ENCODE measurements at regions not wholly inside any gene's neighbourhood (a gene's known extent, or its start where the extent isn't known, plus 50 kb on each side); places are given as distances from the start of the nearest gene placed in this dataset.

DNA sequence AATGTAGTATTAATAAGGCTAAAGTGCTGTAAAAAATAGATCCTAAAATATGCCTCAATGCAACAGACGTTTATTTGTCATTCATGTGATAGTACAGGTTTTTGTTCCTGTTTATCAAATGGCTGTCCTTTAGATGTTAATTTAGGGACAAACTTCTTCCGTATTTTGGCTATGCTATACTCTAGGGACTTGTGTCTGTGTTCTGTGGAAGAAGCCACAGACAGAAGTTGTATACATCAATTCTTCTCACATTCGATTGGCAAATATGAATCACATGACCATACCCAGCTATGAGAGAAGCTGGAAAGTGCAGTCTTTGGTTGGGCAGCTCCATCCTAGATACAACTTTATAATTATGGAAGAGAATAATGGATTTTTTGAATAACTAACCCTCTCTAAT lies 232.7 kb upstream of the SNX7 start:
- Histone ChIP-seq H3K27ac (ENCODE audit: low read depth, low read length, severe bottlenecking) (no peak overlapping the region), H3K4me3 (ENCODE audit: extremely low read depth, insufficient read depth, low read length, poor library complexity, severe bottlenecking) (no peak overlapping the region), H3K36me3 (ENCODE audit: control insufficient read depth, insufficient read depth, low read length) (no peaks in the 10 kb centered on the region), H3K4me1 (ENCODE audit: control insufficient read depth, insufficient read depth, low read length, poor library complexity, severe bottlenecking) (no peaks in the 10 kb centered on the region), H3K9me3 (ENCODE audit: control insufficient read depth, low read length) (no peaks in the 10 kb centered on the region)
- WGBS, 2 experiments (ENCODE audit: insufficient coverage in 2 of 2), result no CpG with 5 or more reads among the region's 3 CpGs

DNA sequence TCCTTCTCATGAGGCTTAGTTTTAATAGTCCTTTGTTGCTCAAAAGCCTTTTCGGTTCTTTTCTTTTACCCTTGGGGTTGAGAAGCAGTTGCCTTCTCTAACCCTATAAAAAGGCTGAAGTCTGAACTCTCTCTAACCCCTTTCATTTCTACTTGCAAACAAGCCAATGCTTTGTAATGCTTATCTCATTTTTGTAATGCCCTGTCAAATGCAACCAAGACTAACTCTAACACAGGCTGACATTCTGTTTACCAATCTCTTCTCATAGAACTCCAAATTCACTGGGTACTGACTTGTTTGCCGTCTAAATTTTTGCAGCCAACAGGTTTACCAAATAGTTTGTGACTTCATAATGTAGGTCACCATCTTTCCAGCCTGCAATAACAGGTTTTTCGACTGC lies 233.9 kb upstream of the SNX7 start:
- Histone ChIP-seq H3K4me1 (ENCODE audit: control insufficient read depth, insufficient read depth, low read length, poor library complexity, severe bottlenecking) (no peaks in the 10 kb centered on the region), H3K36me3 (ENCODE audit: control insufficient read depth, insufficient read depth, low read length) (no peaks in the 10 kb centered on the region), H3K9me3 (ENCODE audit: control insufficient read depth, low read length) (no peaks in the 10 kb centered on the region), H3K4me3 (ENCODE audit: extremely low read depth, insufficient read depth, low read length, poor library complexity, severe bottlenecking) (no peak overlapping the region), H3K27ac (ENCODE audit: low read depth, low read length, severe bottlenecking) (no peak overlapping the region)
- 60 to 80% methylated on average over 1 to 3 of the region's 3 CpGs for WGBS, 2 experiments (ENCODE audit: insufficient coverage in 2 of 2)

DNA sequence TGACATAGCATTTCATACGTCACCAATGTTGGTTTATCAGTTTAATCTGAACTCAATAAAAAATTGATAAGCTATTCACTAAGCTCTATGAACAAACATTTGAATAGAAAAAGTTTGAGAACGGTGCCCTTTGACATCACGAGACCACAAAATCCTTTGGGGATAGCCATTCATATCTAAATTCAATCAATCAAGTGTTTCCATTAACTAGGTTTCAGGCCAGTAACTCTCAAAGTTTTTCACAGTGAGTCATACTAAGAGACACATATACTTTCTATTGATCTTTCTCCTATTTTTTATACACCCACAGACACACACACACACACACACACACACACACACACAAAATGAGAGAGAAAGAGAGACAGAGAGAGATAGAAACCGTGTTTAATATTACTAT lies 235.4 kb upstream of the SNX7 start:
- H3K4me1 ChIP-seq (ENCODE audit: control insufficient read depth, insufficient read depth, low read length, poor library complexity, severe bottlenecking), result no peaks in the 10 kb centered on the region
- H3K4me3 ChIP-seq (ENCODE audit: extremely low read depth, insufficient read depth, low read length, poor library complexity, severe bottlenecking), result no peak overlapping the region
- H3K27ac ChIP-seq (ENCODE audit: low read depth, low read length, severe bottlenecking), result no peak overlapping the region
- H3K9me3 ChIP-seq (ENCODE audit: control insufficient read depth, low read length), result no peaks in the 10 kb centered on the region
- 88 to 90% methylated on average over 2 of the region's 4 CpGs for WGBS, 2 experiments (ENCODE audit: insufficient coverage in 2 of 2)
- no peaks in the 10 kb centered on the region for H3K36me3 ChIP-seq (ENCODE audit: control insufficient read depth, insufficient read depth, low read length)

DNA sequence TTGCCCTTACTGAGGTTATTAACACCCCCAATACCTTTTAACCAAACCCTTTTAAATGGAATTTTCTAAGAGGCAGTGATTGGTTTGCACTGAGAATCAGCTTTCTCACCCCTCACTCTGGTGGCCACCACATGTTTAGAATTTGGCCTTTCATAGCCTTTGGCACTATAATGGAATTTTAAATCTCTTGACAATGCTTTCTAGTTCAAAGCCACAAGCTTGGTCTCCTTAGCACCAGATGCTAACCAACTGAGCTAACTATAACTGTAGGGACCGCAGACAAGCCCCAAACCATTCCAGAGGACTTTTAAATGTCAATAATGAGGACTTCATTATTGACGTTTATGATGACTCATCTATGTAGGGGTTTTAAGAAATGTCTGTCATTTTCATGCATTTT lies 238.7 kb upstream of the SNX7 start:
- Histone ChIP-seq H3K27ac (ENCODE audit: low read depth, low read length, severe bottlenecking) (no peak overlapping the region), H3K4me1 (ENCODE audit: control insufficient read depth, insufficient read depth, low read length, poor library complexity, severe bottlenecking) (no peaks in the 10 kb centered on the region)
- no CpG with 5 or more reads among the region's 2 CpGs for WGBS, 2 experiments (ENCODE audit: insufficient coverage in 2 of 2)

DNA sequence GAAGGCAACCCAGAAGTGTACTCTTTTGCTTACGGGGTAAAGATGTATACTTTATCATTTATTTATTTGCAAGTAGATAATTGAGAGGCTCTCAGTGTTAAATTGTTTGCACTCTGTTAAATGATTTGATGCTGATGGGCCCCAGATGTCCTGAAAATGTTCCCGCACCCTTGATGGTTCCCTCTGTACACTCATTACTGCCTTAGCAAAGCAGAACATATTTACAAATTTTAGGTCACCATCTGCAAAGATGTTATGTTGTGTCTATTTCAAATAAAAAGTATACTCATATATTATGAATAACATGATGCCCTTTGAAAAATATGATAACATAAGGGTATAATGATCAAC lies 240.5 kb upstream of the SNX7 start:
- Histone ChIP-seq H3K4me1 (ENCODE audit: control insufficient read depth, insufficient read depth, low read length, poor library complexity, severe bottlenecking) (no peaks in the 10 kb centered on the region), H3K9me3 (ENCODE audit: control insufficient read depth, low read length) (no peaks in the 10 kb centered on the region), H3K36me3 (ENCODE audit: control insufficient read depth, insufficient read depth, low read length) (no peaks in the 10 kb centered on the region), H3K27ac (ENCODE audit: low read depth, low read length, severe bottlenecking) (no peak overlapping the region), H3K4me3 (ENCODE audit: extremely low read depth, insufficient read depth, low read length, poor library complexity, severe bottlenecking) (no peak overlapping the region)
- WGBS, 2 experiments (ENCODE audit: insufficient coverage in 2 of 2), result no CpG with 5 or more reads among the region's 2 CpGs

More for the DNA sequence above, 238.7 kb upstream of the SNX7 start:
- Histone ChIP-seq H3K4me3 (ENCODE audit: extremely low read depth, insufficient read depth, low read length, poor library complexity, severe bottlenecking) (no peak overlapping the region), H3K9me3 (ENCODE audit: control insufficient read depth, low read length) (no peaks in the 10 kb centered on the region), H3K36me3 (ENCODE audit: control insufficient read depth, insufficient read depth, low read length) (no peaks in the 10 kb centered on the region)

GRCh38 chr1:98420376-98421084 lies 241.0 kb upstream of the SNX7 start:
- no peaks in the 10 kb centered on the region for H3K9me3 ChIP-seq (ENCODE audit: control insufficient read depth, low read length)
- no CpG with 5 or more reads among the region's 2 CpGs for WGBS, 2 experiments (ENCODE audit: insufficient coverage in 2 of 2)
- no peaks in the 10 kb centered on the region for H3K36me3 ChIP-seq (ENCODE audit: control insufficient read depth, insufficient read depth, low read length)
- H3K27ac ChIP-seq (ENCODE audit: low read depth, low read length, severe bottlenecking), result no peak overlapping the region
- H3K4me3 ChIP-seq (ENCODE audit: extremely low read depth, insufficient read depth, low read length, poor library complexity, severe bottlenecking), result no peak overlapping the region
- no peaks in the 10 kb centered on the region for H3K4me1 ChIP-seq (ENCODE audit: control insufficient read depth, insufficient read depth, low read length, poor library complexity, severe bottlenecking)

GRCh38 chr1:98417820-98418219 lies 243.7 kb upstream of the SNX7 start:
- 95 to 100% methylated on average over 1 to 2 of the region's 2 CpGs for WGBS, 2 experiments (ENCODE audit: insufficient coverage in 2 of 2)
- H3K9me3 ChIP-seq (ENCODE audit: control insufficient read depth, low read length), result peaks cover 3% of the 10 kb centered on the region
- H3K36me3 ChIP-seq (ENCODE audit: control insufficient read depth, insufficient read depth, low read length), result no peaks in the 10 kb centered on the region
- H3K4me1 ChIP-seq (ENCODE audit: control insufficient read depth, insufficient read depth, low read length, poor library complexity, severe bottlenecking), result no peaks in the 10 kb centered on the region
- H3K4me3 ChIP-seq (ENCODE audit: extremely low read depth, insufficient read depth, low read length, poor library complexity, severe bottlenecking), result no peak overlapping the region
- no peak overlapping the region for H3K27ac ChIP-seq (ENCODE audit: low read depth, low read length, severe bottlenecking)

- no peak overlapping the region for H3K27ac ChIP-seq (ENCODE audit: low read depth, low read length, severe bottlenecking)
- no CpG with 5 or more reads among the region's 1 CpG for WGBS, 2 experiments (ENCODE audit: insufficient coverage in 2 of 2)
- H3K4me1 ChIP-seq (ENCODE audit: control insufficient read depth, insufficient read depth, low read length, poor library complexity, severe bottlenecking), result no peaks in the 10 kb centered on the region
- no peaks in the 10 kb centered on the region for H3K36me3 ChIP-seq (ENCODE audit: control insufficient read depth, insufficient read depth, low read length)
- no peak overlapping the region for H3K4me3 ChIP-seq (ENCODE audit: extremely low read depth, insufficient read depth, low read length, poor library complexity, severe bottlenecking)
- H3K9me3 ChIP-seq (ENCODE audit: control insufficient read depth, low read length), result peaks cover 5% of the 10 kb centered on the region
Measured at GRCh38 chr1:98410082-98410481, 251.4 kb upstream of the SNX7 start.

DNA sequence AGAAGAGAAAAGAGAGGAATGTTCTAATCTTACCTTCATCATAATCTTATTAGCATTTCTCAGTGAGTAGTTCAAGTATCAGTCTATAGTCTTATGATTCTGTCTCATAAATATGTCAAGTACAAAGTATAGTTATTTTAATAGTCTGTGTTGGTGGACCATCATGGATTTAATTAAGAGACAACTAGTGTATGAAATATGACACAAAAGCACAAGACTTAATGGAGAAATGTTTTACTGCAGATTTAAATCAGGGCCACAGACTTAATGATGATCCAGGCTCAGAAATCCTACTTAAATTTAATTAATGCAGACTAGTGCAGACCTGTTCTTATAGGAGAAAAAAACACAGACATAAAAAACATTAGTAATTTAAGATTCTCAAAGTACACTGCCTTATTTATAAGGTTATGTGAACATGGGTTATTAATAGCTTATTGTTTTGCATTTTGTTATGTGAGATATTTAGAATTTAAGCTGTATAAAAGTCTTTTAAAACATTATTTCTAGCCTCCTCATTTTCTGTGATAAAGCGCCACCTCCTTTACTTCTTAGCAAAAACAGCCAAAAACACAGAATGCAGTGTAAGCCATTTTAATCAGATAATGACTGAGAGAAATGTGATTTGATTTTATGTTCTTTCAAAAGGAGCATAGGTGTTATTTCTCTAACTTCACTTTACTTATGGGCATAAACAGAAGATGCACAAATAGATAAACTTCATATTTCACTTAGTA lies 255.0 kb upstream of the SNX7 start:
- no peak overlapping the region for H3K4me3 ChIP-seq (ENCODE audit: extremely low read depth, insufficient read depth, low read length, poor library complexity, severe bottlenecking)
- no peaks in the 10 kb centered on the region for H3K4me1 ChIP-seq (ENCODE audit: control insufficient read depth, insufficient read depth, low read length, poor library complexity, severe bottlenecking)
- WGBS, 2 experiments (ENCODE audit: insufficient coverage in 2 of 2), result no CpG with 5 or more reads among the region's 1 CpG
- H3K27ac ChIP-seq (ENCODE audit: low read depth, low read length, severe bottlenecking), result no peak overlapping the region
- H3K36me3 ChIP-seq (ENCODE audit: control insufficient read depth, insufficient read depth, low read length), result no peaks in the 10 kb centered on the region
- H3K9me3 ChIP-seq (ENCODE audit: control insufficient read depth, low read length), result no peaks in the 10 kb centered on the region

- 30% methylated on average over 2 of the region's 3 CpGs; no CpG with 5 or more reads in 1 of the 2 experiments for WGBS, 2 experiments (ENCODE audit: insufficient coverage in 2 of 2)
- H3K4me3 ChIP-seq (ENCODE audit: extremely low read depth, insufficient read depth, low read length, poor library complexity, severe bottlenecking), result no peak overlapping the region
- no peaks in the 10 kb centered on the region for H3K4me1 ChIP-seq (ENCODE audit: control insufficient read depth, insufficient read depth, low read length, poor library complexity, severe bottlenecking)
- H3K36me3 ChIP-seq (ENCODE audit: control insufficient read depth, insufficient read depth, low read length), result no peaks in the 10 kb centered on the region
- H3K27ac ChIP-seq (ENCODE audit: low read depth, low read length, severe bottlenecking), result no peak overlapping the region
- no peaks in the 10 kb centered on the region for H3K9me3 ChIP-seq (ENCODE audit: control insufficient read depth, low read length)
Measured at GRCh38 chr1:98405581-98406074, 255.9 kb upstream of the SNX7 start.

DNA sequence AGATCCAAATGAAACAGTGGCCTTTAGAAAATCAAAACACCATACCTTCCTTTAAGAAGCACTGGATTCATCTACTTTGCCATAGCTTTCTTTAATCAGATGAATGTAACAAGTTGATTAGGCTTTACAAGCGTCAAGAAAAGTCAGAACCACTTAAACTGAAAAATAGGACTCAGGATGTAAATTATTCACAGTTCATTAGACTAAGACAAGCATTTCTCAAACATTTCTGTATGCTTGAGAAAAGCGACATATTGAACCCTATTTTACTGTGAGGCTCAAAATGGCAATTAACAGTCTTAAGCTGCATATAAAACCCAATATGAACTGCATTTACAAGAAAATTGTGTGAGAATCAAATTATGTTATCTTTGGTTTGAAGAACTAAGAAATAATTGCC lies 256.7 kb upstream of the SNX7 start:
- Histone ChIP-seq H3K36me3 (ENCODE audit: control insufficient read depth, insufficient read depth, low read length) (no peaks in the 10 kb centered on the region), H3K9me3 (ENCODE audit: control insufficient read depth, low read length) (no peaks in the 10 kb centered on the region), H3K27ac (ENCODE audit: low read depth, low read length, severe bottlenecking) (no peak overlapping the region), H3K4me1 (ENCODE audit: control insufficient read depth, insufficient read depth, low read length, poor library complexity, severe bottlenecking) (no peaks in the 10 kb centered on the region), H3K4me3 (ENCODE audit: extremely low read depth, insufficient read depth, low read length, poor library complexity, severe bottlenecking) (no peak overlapping the region)
- WGBS, 2 experiments (ENCODE audit: insufficient coverage in 2 of 2), result 100% methylated on average over 1 of the region's 2 CpGs; no CpG with 5 or more reads in 1 of the 2 experiments
